GM19468 (cell line): ENCODE measurements at regions not wholly inside any gene's neighbourhood (a gene's known extent, or its start where the extent isn't known, plus 50 kb on each side); places are given as distances from the start of the nearest gene placed in this dataset.
"Not testable (repeated sequence)": the region's sequence is repeated elsewhere in the genome, so short reads cannot be mapped to it uniquely, and the experiment has no call there.

ENCODE experiments used
- ATAC-seq: cut with Tn5 transposase; IDR thresholded peaks from one replicate; pipeline ENCODE4 v1.9.1; 2021; ENCODE audit warnings: mild to moderate bottlenecking, moderate library complexity, moderate number of reproducible peaks; ENCODE audit not compliant: unreplicated experiment; ENCODE audit errors: extremely low read depth

DNA sequence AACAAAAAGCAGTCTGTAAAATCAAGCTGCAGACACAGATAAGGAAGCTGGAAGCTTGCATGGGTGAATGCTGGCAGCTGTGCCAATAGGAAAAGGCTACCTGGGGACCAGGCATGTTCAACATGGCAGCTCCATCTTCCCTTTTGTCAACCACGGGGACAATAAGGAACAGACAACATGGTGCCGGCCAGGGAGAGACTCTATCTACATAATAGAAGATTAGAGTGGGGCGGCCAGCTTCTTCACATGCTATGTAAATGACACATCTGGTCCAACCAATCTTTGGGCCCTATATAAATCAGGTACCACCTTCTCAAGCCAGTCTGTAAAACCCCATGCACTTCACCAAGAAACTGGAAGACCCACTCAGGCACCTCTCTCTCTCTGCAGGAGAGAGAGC, 157.6 kb downstream of the SUDS3 start:
- no peak for ATAC-seq

DNA sequence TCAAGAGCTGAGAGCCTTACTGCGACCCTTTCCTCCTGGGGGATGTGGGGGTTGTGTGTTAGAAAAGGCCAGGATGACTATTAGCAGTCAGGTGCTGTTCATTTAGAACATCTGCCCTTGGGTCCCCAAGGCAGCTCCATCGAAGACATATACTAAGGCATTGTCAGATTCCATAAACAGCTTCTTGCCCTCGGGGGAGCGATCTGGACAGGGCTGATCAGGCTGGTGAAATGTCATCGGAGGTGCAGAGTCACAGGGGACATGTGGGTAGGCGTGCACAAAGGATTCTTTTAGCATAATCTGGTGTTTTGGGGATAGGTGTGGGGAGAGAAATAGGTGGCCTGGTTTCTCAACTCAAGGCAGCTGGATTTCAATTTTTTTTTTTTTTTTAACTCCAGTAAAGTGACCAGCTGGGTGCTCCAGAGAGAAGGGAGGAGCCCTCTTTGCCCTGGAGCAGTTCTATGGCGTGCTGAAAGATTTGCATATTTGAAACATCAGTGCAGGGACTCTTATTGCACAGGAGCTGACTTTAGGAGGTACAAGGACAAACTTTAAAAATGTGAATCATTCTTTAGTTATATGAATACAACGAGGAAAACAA, 160.1 kb downstream of the SUDS3 start:
- no peak for ATAC-seq

DNA sequence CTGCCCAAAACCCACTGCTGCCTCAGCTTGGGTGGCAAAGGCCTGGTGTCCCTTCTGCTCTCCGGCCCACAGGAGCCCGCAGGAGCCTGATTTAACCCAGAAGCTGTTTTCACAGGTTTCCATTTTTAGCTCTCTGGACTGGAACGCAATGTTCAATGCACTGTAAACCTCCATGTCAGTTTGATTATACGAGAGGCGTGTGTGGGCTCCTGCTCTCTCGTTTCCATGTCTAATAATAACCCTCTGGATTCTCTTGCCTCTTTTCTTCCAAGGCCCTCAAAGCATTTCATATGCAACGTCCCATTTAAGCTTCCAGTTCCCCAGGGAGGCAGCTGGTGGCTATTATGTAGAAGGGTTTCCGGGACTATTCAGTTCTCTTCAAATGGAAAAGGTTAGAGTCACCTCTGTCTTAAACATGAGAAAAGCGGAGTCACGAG, 161.1 kb downstream of the SUDS3 start:
- no peak for ATAC-seq

DNA sequence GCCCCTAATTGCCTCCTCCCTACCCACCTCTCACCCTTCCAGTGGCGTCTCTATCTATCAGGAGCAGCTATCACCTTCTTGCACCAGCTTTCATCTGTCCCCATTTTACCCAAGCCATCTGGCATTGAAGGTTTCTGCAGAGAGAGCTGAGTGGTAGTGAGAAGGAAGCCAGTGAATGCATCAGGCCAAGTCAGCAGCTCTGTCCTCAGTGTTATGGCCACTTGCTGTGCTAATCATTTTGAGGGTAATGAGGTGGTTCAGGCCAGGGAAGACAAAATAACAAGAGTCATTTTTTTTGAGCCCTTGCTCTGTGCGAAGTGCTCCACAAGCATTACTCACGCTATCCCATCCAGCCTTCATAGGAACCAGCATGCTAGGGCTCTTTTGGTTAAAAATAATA, 164.7 kb downstream of the SUDS3 start:
- ATAC-seq, result no peak

DNA sequence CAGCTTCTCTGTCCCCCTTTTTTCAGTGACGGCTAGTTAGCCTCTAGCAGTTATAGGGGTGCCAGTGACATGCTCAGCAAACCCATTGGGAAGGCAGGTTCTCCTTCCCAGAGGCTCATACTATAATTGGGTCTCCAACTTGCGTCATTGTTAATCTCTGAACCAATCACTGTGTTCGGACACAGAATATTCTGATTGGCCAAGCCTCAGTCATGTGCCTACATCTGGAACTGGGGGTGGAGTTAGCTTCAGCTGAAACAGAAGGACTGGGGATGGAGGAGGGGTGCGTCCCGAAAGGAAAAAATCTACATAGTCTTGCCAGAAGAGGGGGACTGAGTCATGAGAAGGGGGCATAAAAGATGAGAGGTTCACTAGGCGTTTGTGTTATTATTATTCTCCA, 165.6 kb downstream of the SUDS3 start:
- ATAC-seq, result no peak

DNA sequence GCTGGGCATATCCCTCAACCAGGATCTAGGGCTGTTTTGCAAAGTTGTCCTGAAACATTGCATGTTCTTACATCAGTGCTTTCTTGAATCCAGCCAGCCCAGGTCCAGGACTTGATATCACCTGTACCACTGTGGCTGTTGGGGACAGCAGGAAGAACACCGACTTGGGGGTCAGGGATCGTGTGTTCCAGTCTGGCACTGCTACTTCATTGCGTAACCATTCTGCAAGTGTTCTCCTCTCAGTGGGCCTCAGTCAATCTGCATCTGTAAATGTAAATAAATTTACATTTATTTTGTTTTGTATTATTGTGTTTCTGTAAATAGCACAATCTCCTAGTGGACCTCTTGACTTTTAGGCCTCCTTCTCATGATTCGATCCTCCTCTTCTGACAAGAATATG, 167.3 kb downstream of the SUDS3 start:
- ATAC-seq, result no peak

DNA sequence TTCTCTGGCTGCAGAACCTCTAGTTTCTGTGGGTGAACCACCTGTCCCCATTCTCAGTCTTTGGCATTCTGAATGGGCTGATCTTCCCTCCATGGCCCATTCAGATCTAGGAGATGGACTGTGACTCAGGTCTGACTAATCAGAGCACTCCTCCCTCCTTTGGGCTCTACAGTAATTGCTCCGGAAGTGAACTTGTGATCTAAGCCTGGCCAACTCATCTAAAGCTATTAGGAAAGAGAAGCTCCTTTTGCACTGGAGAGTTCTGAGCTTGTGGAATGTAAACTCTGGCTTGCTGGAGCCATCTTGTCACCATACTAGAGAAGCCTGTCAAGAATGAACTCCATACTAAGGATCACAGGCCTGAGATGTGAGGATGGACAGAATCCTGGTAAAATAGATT, 168.2 kb downstream of the SUDS3 start:
- ATAC-seq, result no peak

DNA sequence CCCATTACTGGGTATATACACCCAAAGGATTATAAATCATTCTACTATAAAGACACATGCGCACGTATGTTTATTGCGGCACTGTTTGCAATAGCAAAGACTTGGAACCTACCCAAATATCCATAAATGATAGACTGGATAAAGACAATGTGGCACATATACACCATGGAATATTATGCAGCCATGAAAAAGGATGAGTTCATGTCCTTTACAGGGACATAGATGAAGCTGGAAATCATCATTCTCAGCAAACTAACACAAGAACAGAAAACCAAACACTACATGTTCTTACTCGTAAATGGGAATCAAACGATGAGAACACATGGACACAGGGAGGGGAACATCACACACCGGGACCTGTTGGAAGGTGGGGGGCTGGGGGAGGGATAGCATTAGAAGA, 171.3 kb downstream of the SUDS3 start:
- ATAC-seq, result not testable (repeated sequence)

DNA sequence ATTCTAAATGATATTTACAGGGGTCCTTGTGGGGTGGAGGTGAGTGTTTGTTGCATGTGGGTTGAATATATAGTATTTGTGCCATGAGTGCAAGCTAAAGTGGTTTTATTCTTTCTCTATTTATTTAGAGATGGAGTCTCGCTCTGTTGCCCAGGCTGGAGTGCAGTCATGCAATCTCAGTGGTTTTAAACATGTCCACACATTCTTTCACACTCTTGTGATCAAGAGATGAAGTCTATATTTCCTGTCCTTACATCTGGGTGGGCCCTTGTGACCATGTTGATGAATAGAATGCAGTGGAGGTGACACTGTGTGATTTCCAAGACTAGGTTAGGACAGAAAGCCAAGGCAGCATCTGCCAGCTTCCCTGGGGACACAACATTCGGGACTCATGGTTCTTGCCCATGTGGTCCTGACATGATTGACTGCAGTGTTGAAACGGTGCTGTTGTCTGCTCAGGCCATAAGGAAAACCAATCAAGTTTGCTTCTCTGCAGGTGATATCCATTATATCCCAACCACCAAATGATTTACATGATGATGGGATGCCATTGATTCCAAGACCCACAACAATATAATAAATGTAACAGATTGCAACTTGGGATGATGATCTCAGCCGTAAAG, 172.6 kb downstream of the SUDS3 start:
- no peak for ATAC-seq

DNA sequence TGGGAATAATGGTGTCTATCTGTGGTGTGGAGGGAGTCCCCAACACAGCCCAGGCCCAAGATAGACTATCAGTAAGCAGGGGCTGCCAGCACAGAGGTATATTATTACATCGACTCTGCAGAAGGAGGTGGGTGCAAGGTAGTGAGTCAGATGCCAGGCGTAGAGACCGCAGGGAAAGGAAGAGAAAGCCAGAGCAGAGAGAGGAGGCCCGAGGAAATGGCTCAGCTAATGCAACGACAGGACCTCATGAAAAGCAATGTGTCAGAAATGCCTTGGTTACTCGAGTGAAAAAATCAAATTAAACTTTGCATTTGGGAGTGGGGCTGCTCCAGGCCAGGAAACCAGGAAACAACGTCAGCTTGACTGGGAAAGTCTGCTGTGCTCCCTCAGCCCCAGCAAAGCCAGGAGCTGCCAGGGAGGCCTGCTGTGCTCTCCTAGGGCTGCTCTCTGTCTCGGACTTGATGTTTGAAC, 173.2 kb downstream of the SUDS3 start:
- ATAC-seq, result no peak

DNA sequence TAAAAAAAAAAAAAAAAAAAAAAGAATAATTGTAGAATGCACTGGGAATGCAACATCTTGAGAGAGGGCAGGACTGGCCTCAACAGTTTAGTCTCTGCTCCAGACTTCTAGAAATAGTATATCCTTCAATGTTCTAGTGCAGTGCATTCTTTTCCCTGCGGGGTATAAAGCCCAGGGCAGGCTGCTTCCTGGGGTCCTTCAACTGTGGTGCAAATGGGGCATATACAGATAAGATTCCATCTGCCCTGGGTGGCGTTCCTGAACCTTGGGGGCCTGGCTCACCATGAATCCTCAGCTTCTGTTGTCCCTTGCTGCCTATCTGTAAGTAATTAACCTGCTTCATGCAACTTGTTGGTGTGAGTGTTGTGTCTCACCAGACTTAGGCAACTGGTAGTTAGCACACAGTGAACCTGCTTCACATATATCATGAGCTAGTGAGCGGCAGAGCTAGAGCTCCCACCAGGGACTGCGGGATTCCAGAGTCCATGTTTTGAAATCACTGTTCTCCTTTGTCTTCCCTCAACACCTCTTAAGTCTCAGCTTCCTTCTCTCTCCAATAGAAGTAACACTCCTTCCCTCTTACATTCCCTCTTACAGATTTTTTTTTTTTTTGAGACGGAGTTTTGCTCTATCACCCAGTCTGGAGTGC, 177.6 kb downstream of the SUDS3 start:
- ATAC-seq, result no peak

DNA sequence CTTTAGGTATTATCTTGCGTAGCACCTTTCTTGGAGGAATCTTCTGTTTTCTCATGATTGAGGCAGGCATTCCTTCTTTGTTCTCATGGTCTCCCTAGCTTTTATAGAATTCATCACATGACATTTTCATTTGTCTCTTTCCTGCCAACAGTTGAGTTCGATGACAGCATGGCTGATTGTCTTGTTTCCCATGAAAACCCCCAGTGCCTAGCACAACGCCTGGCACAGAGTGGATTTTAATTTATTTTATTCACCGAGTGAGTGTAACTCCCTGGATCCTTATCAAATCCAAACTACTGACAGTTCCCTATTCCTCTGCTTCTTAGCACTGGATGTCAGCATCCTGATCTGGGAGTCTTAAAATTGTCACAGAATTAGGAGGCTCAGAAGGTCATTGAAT, 182.6 kb downstream of the SUDS3 start:
- no peak for ATAC-seq

DNA sequence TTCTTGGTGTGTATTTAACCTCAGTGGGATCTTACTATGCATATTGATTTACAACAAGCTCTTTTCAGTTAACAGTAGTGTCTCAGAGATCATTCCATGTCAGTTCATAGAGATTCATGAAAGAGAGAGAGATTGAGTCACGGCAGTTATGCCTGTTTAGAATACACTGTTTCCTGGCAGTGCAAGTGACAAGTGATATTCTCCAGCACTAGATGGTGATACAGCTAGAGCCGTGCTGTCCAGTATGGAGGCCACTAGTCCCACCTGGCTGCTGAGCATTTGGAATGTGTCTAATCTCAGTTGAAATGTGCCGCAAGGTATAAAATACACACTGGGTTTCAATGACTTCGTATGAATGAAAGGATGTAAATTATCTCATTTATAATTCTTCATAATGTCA, 184.4 kb downstream of the SUDS3 start:
- no peak for ATAC-seq

DNA sequence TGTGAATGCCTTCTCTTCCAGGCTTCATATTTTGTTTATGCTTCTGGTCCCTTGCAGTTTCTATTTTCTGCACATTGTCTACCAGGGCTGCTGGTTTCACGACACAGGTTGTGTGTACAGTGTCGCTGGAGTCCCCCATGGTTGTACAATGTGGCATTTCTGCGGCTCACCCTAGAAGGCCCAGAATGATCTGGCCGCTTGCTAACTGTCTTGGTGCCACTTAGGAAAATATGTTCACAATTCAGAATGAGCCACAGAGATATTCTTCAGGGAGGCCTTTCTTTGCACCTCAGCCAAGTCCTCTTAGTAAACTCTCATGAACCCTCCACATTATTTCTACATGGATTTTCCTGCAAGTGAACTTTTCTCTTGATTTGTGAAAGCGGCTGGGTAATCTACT, 195.4 kb downstream of the SUDS3 start:
- ATAC-seq, result no peak

DNA sequence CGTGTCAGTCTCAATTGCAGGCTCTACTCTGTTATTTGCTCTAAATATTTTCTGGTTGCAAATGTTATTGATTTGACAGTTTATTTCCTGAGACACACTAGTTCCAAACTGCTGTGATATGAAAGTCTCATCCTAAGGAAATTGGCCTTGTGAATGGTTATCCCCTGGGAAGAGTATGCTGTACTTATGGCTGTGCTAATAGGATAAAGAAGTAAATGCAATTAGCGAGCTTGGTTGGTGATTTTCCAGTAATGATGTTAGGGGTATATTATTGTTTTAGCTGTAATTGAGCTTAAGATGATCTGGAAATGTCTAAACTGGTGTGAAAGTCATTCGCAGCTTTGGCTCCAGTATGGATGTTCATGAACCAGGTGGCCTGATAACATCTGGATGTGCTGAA, 197.9 kb downstream of the SUDS3 start:
- ATAC-seq, result no peak

DNA sequence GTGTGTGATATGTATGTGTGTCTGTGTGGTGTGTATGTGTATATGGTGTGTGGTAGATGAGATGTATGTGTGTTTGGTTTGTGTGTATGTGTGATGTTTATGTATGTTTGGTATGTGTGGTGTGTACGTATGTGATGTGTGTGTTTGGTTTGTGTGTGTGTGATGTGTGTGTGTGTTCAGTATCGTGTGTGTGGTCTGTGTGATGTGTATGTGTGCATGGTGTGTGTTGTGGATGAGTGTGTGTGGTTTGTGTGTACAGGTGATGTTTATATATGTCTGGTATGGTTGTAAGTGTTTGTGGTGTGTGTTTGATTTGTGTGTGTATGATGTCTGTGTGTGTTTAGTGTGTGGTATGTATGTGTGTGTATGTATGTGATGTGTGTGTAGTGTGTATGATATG, 199.4 kb downstream of the SUDS3 start:
- no peak for ATAC-seq

DNA sequence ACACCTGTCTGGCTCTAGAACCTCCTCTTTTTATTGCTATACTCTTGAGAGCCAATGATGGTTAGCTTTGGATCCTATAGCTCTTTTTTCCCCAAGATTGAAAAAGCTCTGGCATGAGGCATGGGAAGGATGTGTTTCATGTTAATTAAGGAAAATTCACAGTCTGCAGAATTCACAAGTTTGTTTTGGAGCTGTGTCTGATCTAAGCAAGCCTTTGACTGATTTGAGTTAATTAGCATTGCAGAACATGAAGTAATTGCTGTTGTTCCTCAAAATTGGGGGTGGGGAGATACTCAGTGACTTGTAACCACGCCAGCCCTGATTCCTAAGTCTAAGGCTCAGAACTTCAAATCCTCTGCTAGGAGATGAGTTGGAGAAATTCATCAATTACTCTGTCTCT, 205.0 kb downstream of the SUDS3 start:
- no peak for ATAC-seq

DNA sequence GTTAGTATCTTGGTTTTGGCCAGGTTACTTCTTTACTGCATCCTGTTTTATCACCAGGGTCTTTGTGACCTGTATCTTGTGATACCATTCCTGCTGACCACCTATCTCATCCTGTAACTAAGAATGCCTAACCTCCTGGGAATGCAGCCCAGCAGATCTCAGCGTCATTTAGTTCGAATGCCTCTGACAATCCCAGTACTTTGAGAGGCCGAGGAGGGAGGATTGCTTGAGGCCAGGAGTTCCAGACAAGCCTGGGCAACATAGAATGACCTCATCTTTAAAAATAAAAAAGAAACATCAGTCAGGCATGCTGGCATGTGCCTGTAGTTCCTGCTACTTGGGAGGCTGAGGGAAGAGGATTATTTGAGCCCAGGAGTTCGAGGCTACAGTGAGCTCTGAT, 206.5 kb downstream of the SUDS3 start:
- ATAC-seq, result no peak

DNA sequence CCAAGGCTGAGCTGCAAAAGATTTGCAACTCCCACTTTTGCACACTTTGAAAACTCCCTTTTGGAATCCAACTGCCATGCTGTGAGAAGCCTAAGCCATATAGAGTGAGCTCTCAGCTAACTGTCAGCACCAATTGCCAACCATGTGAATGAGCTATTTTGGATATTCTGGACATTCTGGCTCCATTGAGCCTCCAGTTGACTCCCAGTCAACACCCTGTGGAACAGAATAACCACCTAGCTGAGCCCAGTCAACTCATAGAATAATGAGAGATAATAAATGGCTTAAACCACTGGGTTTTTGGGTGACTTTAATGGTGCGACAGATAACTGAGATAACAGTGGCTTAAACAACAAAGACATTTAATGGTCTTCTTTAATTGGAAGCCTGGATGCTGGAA, 210.1 kb downstream of the SUDS3 start:
- no peak for ATAC-seq

DNA sequence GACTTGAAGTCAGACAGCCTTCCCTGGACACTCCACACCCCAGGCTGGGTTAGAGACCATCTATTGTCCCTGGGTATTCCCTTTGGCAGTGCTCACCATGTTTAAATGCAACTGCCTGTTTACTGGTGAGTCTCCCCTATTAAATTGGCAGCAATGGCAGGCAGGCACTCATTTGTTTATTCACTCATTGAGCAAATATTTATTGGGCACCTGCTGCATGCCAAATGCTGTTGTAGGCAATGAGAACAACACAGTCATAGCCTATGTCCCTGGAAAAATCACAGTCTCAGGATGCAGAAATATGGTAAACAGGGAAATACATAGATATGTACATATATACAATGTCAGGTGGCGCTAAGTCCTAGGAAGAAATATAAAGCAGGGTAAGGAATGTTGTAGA, 212.8 kb downstream of the SUDS3 start:
- no peak for ATAC-seq

DNA sequence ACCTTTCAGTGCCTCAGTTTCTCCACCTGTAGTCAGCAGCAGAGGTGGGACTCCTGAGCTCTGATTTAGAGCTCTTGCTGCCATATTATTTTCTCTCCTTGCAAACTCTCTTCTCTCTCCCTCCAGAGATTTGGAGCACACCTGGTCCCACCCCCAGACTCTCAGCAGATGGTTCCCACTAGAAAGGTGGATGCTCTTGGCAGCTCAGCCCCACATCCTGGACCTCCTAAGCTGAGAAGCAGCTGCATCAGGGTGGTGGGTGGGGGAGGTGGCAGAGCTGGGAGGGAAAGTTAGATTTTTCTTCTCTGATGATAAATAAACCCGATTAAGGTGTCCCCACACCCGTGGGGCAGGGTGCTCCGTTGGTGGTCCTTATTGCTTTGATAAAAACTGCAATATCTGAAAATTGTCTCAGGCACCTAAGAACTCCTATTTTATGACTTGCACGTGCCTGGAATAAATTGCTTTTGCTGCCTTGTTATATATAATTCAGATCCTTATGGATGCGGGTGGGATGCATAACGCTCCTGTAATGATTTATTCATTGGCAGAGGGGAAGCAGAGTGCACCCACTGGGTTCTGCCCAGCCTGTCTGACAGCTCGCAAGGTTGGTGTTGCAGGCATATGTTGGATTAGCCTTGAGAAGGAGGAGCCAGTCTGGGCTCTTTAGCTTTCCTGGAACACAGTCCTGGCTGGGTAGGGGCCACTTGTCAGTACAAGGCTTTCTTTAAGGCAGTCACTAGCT, 214.2 kb downstream of the SUDS3 start:
- ATAC-seq, result no peak
